GM12892 (cell line): ENCODE measurements at regions not wholly inside any gene's neighbourhood (a gene's known extent, or its start where the extent isn't known, plus 50 kb on each side); places are given as distances from the start of the nearest gene placed in this dataset.

Experiments
- POLR2A ChIP-seq: IDR thresholded peaks from 2 replicates; pipeline ENCODE4 v1.6.1; 2011; ENCODE audit warnings: low read depth, low read length, control low read depth
- POLR2AphosphoS5 ChIP-seq: IDR thresholded peaks from 2 replicates; pipeline ENCODE4 v1.6.1; 2011; ENCODE audit warnings: low read depth, low read length, control low read depth
- TAF1 ChIP-seq: IDR thresholded peaks from 2 replicates; pipeline ENCODE4 v1.6.1; 2011; ENCODE audit warnings: low read depth, mild to moderate bottlenecking, control low read depth, low read length, borderline replicate concordance

- TF ChIP-seq TAF1 (no peak), POLR2A (no peak), POLR2AphosphoS5 (no peak)
Observed at GRCh38 chr9:80554301-80554700, 982.5 kb downstream of the TLE4 start.
